Epidermal melanocyte (primary cell): ENCODE measurements at regions not wholly inside any gene's neighbourhood (a gene's known extent, or its start where the extent isn't known, plus 50 kb on each side); places are given as distances from the start of the nearest gene placed in this dataset.
"Not testable (repeated sequence)": the region's sequence is repeated elsewhere in the genome, so short reads cannot be mapped to it uniquely, and the experiment has no call there.

Experiments
- DNase-seq: peaks from one replicate; pipeline ENCODE4 v3.0.0; 2011; ENCODE audit warnings: low spot score; ENCODE audit not compliant: insufficient read length

- DNase-seq: no peak
Observed at GRCh38 chr12:83758888-83759631, 1072.4 kb downstream of the TMTC2 start.

DNA sequence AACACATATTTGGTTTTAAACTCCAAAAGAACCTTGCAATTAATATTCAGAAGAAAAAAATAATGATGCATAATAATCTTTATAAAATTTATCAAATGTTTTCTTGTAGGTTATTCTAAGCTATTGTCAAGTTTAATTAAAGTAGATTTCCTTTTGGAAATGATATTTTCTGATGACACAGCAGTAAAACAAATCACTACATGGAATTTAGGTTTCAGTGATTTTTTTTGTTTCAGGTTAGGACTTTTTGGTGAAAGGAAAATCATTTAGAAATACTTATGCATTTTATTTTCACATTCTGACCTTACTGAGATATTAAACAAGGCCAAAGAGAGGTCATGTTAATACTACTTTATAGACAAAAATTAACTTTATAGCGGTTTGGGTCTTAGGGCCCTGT is 1067.2 kb downstream of the TMTC2 start:
- no peak for DNase-seq

DNA sequence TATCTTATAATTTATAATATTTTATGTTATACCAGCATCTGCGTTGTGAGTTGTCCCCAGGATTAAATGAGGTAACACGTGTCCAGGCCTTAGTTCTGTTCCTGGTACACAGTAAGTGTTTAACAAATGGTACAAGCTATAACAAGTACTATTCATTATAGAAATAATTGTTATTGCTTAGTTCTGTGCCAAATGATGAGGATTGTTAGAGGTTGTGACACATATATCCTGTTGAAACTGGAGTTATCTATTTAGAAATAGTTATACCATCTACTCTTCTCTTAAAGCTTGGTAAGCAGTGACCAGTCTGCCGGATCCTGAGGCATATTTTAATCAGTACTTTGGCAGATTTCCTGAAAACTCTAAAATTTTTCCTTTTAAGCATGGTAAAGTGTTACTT is 1066.5 kb downstream of the TMTC2 start:
- no peak for DNase-seq

GRCh38 chr12:83739607-83740006 is 1052.9 kb downstream of the TMTC2 start:
- DNase-seq: no peak

DNA sequence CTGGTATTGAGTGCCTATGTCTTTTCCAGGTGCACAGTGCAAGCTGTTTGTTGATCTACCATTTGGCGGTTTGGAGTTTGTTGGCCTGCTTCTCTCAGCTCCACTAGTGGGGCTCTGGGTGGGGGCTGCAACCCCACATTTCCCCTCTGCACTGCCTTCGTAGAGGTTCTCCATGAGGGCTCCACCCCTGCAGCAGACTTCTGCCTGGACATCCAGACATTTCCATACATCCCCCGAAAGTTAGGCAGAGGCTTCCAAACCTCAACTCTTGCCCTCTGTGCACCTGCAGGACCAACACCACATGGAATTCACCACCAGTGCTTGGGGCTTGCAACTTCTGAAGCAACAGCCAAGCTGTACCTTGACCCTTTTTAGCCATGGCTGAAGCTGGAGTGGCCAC is 1024.1 kb downstream of the TMTC2 start:
- no peak for DNase-seq

GRCh38 chr12:83709899-83710298 is 1023.2 kb downstream of the TMTC2 start:
- DNase-seq: no peak

- no peak for DNase-seq
Observed at GRCh38 chr12:83700838-83701237, 1014.1 kb downstream of the TMTC2 start.

DNA sequence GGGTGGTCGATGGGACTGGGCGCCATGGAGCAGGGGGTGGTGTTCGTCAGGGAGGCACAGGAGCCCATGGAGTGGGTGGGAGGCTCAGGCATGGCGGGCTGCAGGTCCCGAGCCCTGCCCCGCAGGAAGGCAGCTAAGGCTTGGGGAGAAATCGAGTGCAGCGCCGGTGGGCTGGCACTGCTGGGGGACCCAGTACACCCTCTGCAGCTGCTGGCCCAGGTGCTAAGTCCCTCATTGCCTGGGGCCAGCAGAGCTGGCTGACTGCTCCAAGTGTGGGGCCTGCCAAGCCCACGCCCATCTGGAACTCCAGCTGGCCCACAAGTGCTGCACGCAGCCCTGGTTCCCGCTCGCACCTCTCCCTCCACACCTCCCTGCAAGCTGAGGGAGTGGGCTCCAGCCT is 1009.6 kb downstream of the TMTC2 start:
- DNase-seq: not testable (repeated sequence)

DNA sequence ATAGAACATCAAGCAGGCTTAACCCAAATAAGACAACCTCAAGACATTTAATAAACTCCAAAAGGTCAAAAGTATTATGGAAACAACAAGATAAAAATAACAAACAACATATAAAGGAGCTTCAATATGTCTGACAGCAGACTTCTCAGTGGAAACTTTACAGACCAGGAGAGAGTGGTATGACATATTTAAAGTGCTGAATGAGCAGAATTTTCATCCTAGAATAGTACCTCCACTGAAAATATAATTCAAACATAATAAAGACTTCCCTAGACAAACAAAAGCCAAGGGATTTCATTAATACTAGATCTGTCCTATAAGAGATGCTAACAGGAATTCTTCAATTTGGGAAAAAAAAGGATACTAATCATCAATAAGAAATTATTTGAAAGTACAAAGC is 1005.0 kb downstream of the TMTC2 start:
- DNase-seq: no peak

DNA sequence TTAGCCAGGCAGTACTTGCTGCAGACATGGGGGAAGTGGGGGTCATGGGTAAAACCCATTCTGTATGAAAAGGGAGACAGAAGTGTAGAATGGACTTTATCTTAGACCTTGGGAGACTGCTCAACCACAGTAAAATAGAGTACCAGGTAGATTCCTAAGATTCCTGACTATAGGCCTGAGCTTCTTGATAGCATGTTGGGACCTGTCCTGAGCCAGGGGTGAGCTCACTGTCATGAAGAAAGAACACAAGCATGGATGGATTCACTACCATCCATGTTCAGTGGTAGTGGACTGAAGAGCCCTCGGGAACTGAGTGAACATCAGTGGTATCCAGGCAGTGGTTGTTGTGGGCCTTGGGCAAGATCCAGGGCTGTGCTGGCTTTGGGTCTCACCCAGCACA is 1003.8 kb downstream of the TMTC2 start:
- DNase-seq: no peak

- no peak for DNase-seq
Observed at GRCh38 chr12:83689333-83689732, 1002.6 kb downstream of the TMTC2 start.

DNA sequence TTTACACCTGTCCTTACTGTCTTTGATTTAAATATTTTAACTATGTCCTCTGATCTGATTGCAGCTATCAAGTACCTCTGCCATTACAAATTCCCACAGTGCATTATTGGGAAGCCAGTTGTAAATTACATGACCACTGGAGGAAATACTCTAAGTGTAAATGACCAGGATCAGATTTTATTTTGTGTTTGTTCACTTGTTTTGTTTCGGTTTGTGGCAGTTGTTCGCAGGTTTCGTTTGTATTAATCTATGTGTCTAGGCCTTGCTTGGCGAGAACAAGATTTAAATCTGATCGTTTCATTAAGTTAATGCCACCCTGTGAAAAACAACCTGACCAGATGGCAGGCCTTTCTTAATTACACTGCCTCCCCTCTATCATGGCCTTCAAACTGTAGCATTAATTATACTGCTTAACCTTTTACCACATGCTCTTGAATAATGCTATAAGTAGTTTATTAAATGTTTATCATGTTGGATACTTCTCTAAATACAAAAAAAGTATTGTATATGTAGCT is 990.1 kb downstream of the TMTC2 start:
- DNase-seq: no peak

- no peak for DNase-seq
Observed at GRCh38 chr12:83666690-83667089, 980.0 kb downstream of the TMTC2 start.

DNA sequence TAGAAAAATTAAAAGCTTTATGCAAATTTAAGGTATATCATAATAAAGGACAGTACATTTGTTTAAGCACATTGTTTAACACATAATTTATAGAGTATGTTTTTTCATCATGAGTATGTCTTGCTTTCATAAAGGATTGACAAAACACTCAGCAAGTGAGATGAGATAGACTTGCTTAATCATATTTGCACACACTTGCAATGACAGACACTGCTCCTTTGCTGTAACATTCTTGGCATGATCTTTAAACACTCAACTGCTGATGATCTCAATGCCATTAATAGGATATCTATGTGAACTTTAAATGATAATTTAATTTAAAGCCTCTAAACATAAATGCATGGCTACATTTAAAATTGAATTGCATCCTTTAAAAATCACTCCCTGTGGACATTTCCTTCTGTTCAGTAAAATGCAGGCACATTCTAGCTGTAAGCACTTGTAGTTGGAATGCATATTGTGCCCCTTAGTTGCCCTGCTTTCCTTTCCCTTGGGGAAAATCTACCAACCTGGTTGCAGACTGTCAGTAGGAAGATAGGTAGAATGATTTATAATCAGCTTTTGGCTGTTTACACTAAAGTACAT is 979.0 kb downstream of the TMTC2 start:
- no peak for DNase-seq

- no peak for DNase-seq
Observed at GRCh38 chr12:83664650-83665049, 977.9 kb downstream of the TMTC2 start.

GRCh38 chr12:83660727-83661358 is 974.1 kb downstream of the TMTC2 start:
- no peak for DNase-seq

DNA sequence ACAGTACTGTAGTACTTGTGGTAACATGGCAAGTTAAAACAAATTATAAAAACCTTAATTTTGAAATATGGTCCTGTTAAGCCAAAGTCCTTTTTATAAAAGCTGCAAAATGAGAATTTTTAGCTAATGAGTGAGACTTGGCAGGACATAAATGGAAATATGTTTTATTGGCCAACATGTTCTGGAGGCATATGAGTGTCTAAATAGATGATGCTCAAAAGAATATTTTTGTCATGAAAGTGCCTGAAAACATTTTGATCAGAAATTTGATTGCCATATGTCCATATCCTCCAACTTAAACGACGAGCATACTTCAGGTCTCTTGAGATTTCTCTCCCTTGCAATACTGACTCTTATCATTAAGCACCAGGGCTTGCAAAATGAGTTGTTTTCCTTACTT is 972.6 kb downstream of the TMTC2 start:
- DNase-seq: no peak

- DNase-seq: no peak
Observed at GRCh38 chr12:83656004-83656403, 969.3 kb downstream of the TMTC2 start.

DNA sequence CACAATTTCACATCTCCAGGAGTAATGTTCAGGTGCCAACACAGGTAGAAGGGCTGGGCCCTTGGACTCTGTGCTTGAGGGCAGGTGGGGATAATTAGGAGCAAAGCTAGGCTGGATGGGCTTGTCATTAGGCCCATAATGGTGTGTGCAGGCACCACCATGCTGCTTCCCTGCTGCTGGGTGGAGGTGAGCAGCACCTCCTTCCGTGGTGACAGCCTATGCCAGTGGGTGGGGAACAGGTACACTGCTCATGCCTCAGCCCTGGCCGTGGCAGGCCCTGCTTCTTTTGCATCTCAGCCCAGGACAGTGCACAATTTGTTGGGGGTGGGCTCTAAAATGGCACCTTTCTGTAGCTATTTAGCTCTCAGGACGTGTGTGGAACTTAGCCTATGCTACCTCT is 955.5 kb downstream of the TMTC2 start:
- DNase-seq: no peak

DNA sequence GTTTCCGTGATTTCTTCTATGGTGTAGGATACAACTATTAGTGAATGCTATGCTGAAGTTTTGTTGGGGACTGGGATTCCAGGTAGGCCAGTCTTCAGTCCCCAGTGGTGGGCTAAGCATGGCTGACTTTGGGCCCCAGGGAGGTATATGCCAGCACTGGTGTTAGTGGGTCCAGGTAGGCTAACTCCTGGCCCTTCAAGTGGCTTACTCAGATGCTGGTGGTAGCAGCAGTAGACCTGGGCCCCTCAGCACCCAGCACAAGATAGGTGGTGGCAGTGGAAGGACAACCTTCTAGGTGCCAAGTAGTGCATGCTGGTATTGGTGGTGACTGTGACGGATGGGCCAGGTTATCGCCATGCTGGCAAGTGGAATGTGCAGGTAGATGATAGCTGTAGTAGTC is 955.1 kb downstream of the TMTC2 start:
- DNase-seq: no peak

GRCh38 chr12:83634726-83635267 is 948.1 kb downstream of the TMTC2 start:
- no peak for DNase-seq

- DNase-seq: no peak
Observed at GRCh38 chr12:83630526-83630925, 943.8 kb downstream of the TMTC2 start.
